HG02943 (cell line): ENCODE measurements at regions not wholly inside any gene's neighbourhood (a gene's known extent, or its start where the extent isn't known, plus 50 kb on each side); places are given as distances from the start of the nearest gene placed in this dataset.

Experiments used
- ATAC-seq: cut with Tn5 transposase; IDR thresholded peaks from one replicate; pipeline ENCODE4 v1.9.1; 2021; ENCODE audit warnings: mild to moderate bottlenecking, low read depth, moderate library complexity; ENCODE audit not compliant: unreplicated experiment

DNA sequence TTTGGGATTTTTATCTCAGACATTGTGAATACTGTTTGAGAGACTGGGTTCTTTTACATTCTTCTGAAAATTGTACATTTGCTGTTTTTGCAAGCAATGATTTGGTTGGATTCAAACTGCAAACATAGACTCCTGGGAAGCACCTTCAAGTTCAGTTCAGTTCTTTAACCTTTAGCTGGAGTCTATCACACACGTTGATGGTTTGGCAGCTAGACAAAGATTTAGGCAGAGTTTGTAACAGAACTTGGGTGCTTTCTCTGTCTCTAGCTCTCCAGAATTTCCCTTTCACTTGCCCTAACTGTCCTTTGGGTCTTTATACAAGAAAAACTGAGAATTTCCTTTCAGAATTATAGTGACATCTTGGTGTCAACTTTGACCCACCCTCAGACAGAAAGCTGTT is 556.6 kb downstream of the DIAPH3 start:
- no peak for ATAC-seq

DNA sequence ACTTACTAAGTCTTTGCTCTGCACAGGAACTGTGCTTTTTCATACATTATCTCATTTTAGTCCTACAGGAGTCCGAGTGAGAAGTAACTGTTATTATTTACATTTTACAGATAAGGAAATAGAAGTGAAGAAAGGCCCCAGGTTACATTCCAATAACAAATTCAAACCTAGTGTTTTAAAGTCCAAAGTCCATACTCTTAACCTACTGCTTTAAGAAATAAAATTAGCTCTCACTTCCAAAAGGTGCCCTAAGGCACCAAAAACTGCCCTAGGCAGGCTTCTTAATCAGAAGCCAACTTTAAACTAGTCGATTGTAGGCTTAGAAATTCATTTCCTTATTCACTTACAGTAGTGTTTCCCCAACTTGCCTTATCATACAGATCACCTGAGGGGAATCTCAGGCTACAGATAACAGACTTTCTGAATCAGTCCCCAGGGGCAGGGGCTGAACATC is 555.9 kb downstream of the DIAPH3 start:
- no peak for ATAC-seq

DNA sequence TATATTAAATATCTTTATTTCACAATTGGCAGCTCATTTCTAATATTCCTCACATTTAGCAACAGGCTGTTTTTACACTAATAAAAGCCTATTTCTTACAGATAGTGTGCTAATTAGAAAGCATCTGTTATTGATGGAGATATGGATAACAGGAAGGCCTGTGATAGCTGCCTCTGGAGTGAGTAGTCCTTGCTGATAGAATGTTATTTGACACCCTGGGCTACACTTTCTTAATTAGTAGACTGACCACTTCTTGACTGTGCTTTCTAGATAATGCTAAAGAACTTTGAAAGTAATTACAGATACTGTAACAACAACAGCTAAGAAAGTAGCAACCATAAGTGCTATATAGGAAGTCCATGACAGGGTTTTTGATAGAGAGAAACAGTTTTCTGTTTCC is 554.3 kb downstream of the DIAPH3 start:
- no peak for ATAC-seq
